CD4-positive, alpha-beta T cell (primary cell): ENCODE measurements at regions not wholly inside any gene's neighbourhood (a gene's known extent, or its start where the extent isn't known, plus 50 kb on each side); places are given as distances from the start of the nearest gene placed in this dataset.

ENCODE experiments used
- ATAC-seq: fragments of 200-7000 bp; cut with Tn5 transposase; one replicate; pipeline ENCODE4 v1.10.0; 2022; ENCODE audit warnings: mild to moderate bottlenecking; ENCODE audit not compliant: poor library complexity
- CTCF ChIA-PET: fragments of 350-600 bp; sonication (Branson Sonifier 250); formaldehyde crosslinking; loops from one replicate; lab custom pipeline; 2021; ENCODE audit warnings: antibody characterized with exemption, inconsistent platforms; lab: Charles Lee
- POLR2A ChIA-PET: fragments of 350-600 bp; sonication (Branson Sonifier 250); formaldehyde crosslinking; loops from one replicate; lab custom pipeline; 2021; ENCODE audit warnings: antibody characterized with exemption, inconsistent platforms; lab: Charles Lee
- DNase-seq, 14 experiments: peaks; one replicate each; pipeline ENCODE4 v3.0.0-alpha.2; 2013 to 2020; ENCODE audit warnings: mixed read lengths in 2 of 14
- H3K27ac ChIP-seq, 2 donors: one replicate each; pipeline versions ENCODE4 v1.5.1 to v1.7.0; 2013; ENCODE audit warnings: low read length in 2 of 2, low read depth in 1 of 2, mild to moderate bottlenecking in 1 of 2
- H3K27me3 ChIP-seq, 2 experiments: 1 replicate in 1 of 2; 2 replicates in 1 of 2; pipeline versions ENCODE4 v1.6.1 to v1.7.0; 2013; ENCODE audit warnings: low read length in 2 of 2, control low read depth in 1 of 2, mild to moderate bottlenecking in 1 of 2, moderate library complexity in 1 of 2; ENCODE audit not compliant: insufficient read depth in 2 of 2, control insufficient read depth in 1 of 2
- H3K36me3 ChIP-seq: one replicate; pipeline ENCODE4 v1.6.1; 2013; ENCODE audit warnings: low read length, control low read depth; ENCODE audit not compliant: insufficient read depth
- H3K4me1 ChIP-seq: one replicate; pipeline ENCODE4 v1.6.1; 2013; ENCODE audit warnings: low read length, control low read depth; ENCODE audit not compliant: insufficient read depth
- H3K4me3 ChIP-seq: one replicate; pipeline ENCODE4 v1.5.1; 2013; ENCODE audit warnings: mild to moderate bottlenecking, low read length, moderate library complexity
- H3K9me3 ChIP-seq, 2 experiments: 1 replicate in 1 of 2; 2 replicates in 1 of 2; pipeline versions ENCODE4 v1.6.1 to v1.7.0; 2013; ENCODE audit warnings: low read length in 2 of 2, mild to moderate bottlenecking in 2 of 2, control low read depth in 1 of 2, moderate library complexity in 1 of 2; ENCODE audit not compliant: control insufficient read depth in 1 of 2, insufficient read depth in 1 of 2
- H3K27ac Mint-ChIP-seq: one replicate; pipeline ENCODE4 v1.8.0; 2020; ENCODE audit warnings: mixed read lengths
- H3K27me3 Mint-ChIP-seq: one replicate; pipeline ENCODE4 v1.8.0; 2021; ENCODE audit warnings: mixed read lengths
- H3K36me3 Mint-ChIP-seq: one replicate; pipeline ENCODE4 v1.8.0; 2021; ENCODE audit warnings: low read depth, mixed read lengths
- H3K4me1 Mint-ChIP-seq: one replicate; pipeline ENCODE4 v1.8.0; 2021; ENCODE audit warnings: low read depth, mixed read lengths
- H3K4me3 Mint-ChIP-seq: one replicate; pipeline ENCODE4 v1.8.0; 2020; ENCODE audit warnings: mild to moderate bottlenecking, mixed read lengths
- H3K9me3 Mint-ChIP-seq: one replicate; pipeline ENCODE4 v1.8.0; 2020; ENCODE audit warnings: mixed read lengths
- CTCF ChIP-seq: fragments of 200-600 bp; IDR thresholded peaks from one replicate; pipeline ENCODE4 v1.8.0; 2022; ENCODE audit warnings: antibody characterized with exemption, mild to moderate bottlenecking
- intact Hi-C, 2 experiments: fragments of 100-400 bp; cut with DNase I in 1 of 2; cut with micrococcal nuclease in 1 of 2; formaldehyde crosslinking; loops; one replicate each; pipeline versions ENCODE4 v1.15.1 to v1.9.0; 2023 to 2025; cut with DNase I, micrococcal nuclease

DNA sequence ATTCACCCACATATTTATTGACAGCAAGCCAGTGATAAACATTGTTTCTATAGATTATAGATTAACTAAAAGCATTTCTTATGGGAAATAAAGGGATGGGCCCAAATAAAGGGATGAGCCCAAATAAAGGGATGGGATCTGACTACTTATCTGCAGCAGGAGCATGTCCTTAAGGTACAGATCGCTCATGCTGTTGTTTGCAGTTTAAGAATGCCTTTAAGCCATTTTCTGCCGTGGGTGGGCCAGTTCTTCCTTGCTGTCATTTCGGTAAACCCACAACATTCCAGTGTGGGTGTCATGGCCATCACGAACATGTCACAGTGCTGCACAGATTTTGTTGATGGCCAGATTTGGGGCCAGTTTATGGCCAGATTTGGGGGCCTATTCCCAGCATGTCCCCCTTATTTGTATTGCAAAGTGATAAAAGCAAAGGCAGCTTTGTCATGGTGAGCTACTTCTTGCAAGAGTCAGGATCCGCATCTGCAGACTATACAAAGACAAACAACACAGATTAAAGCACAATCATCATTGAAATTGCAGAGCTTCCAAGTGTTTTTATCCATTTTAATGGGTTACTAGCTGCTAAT is 700.7 kb downstream of the LRFN5 start:
- Mint-ChIP-seq H3K36me3 (no peaks in the 10 kb centered on the region), H3K4me3 (no peak overlapping the region), H3K27me3 (no peaks in the 10 kb centered on the region), H3K4me1 (no peaks in the 10 kb centered on the region), H3K9me3 (peaks cover 11% of the 10 kb centered on the region), H3K27ac (no peak overlapping the region)
- Histone ChIP-seq H3K36me3 (no peaks in the 10 kb centered on the region), H3K4me3 (no peak overlapping the region), H3K27ac (no peak overlapping the region), H3K4me1 (no peaks in the 10 kb centered on the region), H3K9me3 (peaks cover 3 to 21% of the 10 kb centered on the region in 2 experiments), H3K27me3 (no peaks in the 10 kb centered on the region)
- ATAC-seq (no peak), DNase-seq (no peak)
- ChIA-PET POLR2A (no interaction called here), CTCF (no interaction called here)
- intact Hi-C loops = no loop called here
- TF ChIP-seq CTCF = no peak

- DNase-seq (no peak), ATAC-seq (no peak)
- no peaks in the 10 kb centered on the region for H3K4me1 ChIP-seq
- no peak overlapping the region for H3K27ac Mint-ChIP-seq
- H3K36me3 ChIP-seq = no peaks in the 10 kb centered on the region
- CTCF ChIA-PET = no interaction called here
- no peaks in the 10 kb centered on the region for H3K36me3 Mint-ChIP-seq
- no peaks in the 10 kb centered on the region for H3K27me3 ChIP-seq
- POLR2A ChIA-PET = no interaction called here
- intact Hi-C loops = no loop called here
- H3K9me3 ChIP-seq = peaks cover 0 to 3% of the 10 kb centered on the region in 2 experiments
- no peaks in the 10 kb centered on the region for H3K4me1 Mint-ChIP-seq
- H3K4me3 Mint-ChIP-seq = no peak overlapping the region
- H3K4me3 ChIP-seq = no peak overlapping the region
- H3K27ac ChIP-seq = no peak overlapping the region
- peaks cover 2% of the 10 kb centered on the region for H3K9me3 Mint-ChIP-seq
- no peak for TF ChIP-seq CTCF
- no peaks in the 10 kb centered on the region for H3K27me3 Mint-ChIP-seq
Observed at GRCh38 chr14:42299692-42300091, 693.0 kb downstream of the LRFN5 start.

DNA sequence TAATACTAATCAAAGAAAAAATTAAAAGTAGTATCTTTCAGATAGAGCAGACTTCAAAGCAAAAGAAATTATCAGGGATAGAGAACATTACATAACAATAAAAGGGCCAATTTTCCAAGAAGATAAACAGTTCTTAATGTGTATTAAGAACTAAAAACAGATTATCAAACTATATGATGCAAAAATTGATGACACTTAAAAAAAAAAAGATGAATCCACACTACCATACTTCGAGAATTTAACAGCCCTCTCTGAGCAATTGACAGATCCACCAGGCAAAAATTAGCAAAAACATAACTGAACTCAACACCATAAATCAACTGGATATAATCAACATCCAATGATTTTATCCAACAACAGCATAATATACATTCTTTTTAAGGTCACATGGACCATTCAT is 686.5 kb downstream of the LRFN5 start:
- Histone ChIP-seq H3K9me3 (peaks cover 4 to 8% of the 10 kb centered on the region in 2 experiments), H3K27me3 (no peaks in the 10 kb centered on the region), H3K4me1 (no peaks in the 10 kb centered on the region), H3K36me3 (no peaks in the 10 kb centered on the region), H3K4me3 (no peak overlapping the region), H3K27ac (no peak overlapping the region)
- CTCF ChIA-PET = no interaction called here
- DNase-seq (no peak), ATAC-seq (no peak)
- POLR2A ChIA-PET = no interaction called here
- peaks cover 7% of the 10 kb centered on the region for H3K9me3 Mint-ChIP-seq
- no peak overlapping the region for H3K4me3 Mint-ChIP-seq
- no peak for TF ChIP-seq CTCF
- H3K27ac Mint-ChIP-seq = no peak overlapping the region
- H3K36me3 Mint-ChIP-seq = no peaks in the 10 kb centered on the region
- intact Hi-C loops = no loop called here
- no peaks in the 10 kb centered on the region for H3K4me1 Mint-ChIP-seq
- no peaks in the 10 kb centered on the region for H3K27me3 Mint-ChIP-seq
